ENCODE measurements at regions not wholly inside any gene's neighbourhood (a gene's known extent, or its start where the extent isn't known, plus 50 kb on each side); places are given as distances from the start of the nearest gene placed in this dataset.

- H3K14ac ChIP-seq (ENCODE audit: insufficient read length): no peak overlapping the region
- no peaks in the 10 kb centered on the region; a peak in 1 of 7 replicates for H3K27me3 ChIP-seq (replicated peaks in 1 of 4; ENCODE audit: control insufficient read depth in 3 of 4, extremely low read depth in 1 of 4, insufficient read depth in 3 of 4, low read length in 3 of 4)
- DNase-seq (ENCODE audit: low read depth in 1 of 2, low spot score in 2 of 2): no peak
- no peak overlapping the region for H3K27ac ChIP-seq (ENCODE audit: low read depth, low read length)
- H3K56ac ChIP-seq (replicated peaks; ENCODE audit: insufficient read length, low read depth, low read length): no peak overlapping the region
- H3K4ac ChIP-seq (replicated peaks; ENCODE audit: insufficient read length, low read depth, low read length): no peak overlapping the region
- CTCF ChIA-PET (ENCODE audit: partially characterized antibody): interaction anchor here (0.9 to 1.0 kb wide), 2 partner anchors 8 to 13 kb away, joined by 3 read pairs; no protein-coding TSS in a partner anchor
- POLR2A ChIA-PET (ENCODE audit: partially characterized antibody): no interaction called here
- no peak overlapping the region for H3K4me2 ChIP-seq (ENCODE audit: insufficient read depth in 1 of 2, low read depth in 2 of 2, low read length in 2 of 2)
- no peak overlapping the region for H2BK5ac ChIP-seq (ENCODE audit: low read depth, low read length)
- no peak overlapping the region for H2AK5ac ChIP-seq (ENCODE audit: low read depth, low read length)
- H3K23ac ChIP-seq (ENCODE audit: insufficient read length): no peak overlapping the region
- H2BK120ac ChIP-seq (replicated peaks; ENCODE audit: low read depth, low read length): no peak overlapping the region
- H3K18ac ChIP-seq (ENCODE audit: extremely low read depth, low read length): no peak overlapping the region
- no peak overlapping the region for H2AFZ ChIP-seq (ENCODE audit: low read length)
- no peak overlapping the region for H4K5ac ChIP-seq (ENCODE audit: insufficient read length, low read depth, low read length)
- no peak overlapping the region for H3K4me3 ChIP-seq (ENCODE audit: extremely low read depth in 1 of 4, insufficient read depth in 2 of 4, low read depth in 3 of 4, low read length in 4 of 4)
- no peak overlapping the region for H4K91ac ChIP-seq (replicated peaks; ENCODE audit: insufficient read length, low read length)
- H3K4me1 ChIP-seq (replicated peaks in 1 of 4; ENCODE audit: control insufficient read depth in 3 of 4, insufficient read depth in 4 of 4, low read length in 3 of 4): no peaks in the 10 kb centered on the region
- no peak overlapping the region for H2BK20ac ChIP-seq (ENCODE audit: low read length)
- no peak overlapping the region; the same call in 1 of the 2 replicates for H4K8ac ChIP-seq (ENCODE audit: extremely low read depth, insufficient read depth, low read length)
- peaks cover 0 to 3% of the 10 kb centered on the region in 2 experiments for H4K20me1 ChIP-seq (replicated peaks in 1 of 2; ENCODE audit: control insufficient read depth in 1 of 2, insufficient read depth in 2 of 2, low read length in 2 of 2)
- peaks cover 5% of the 10 kb centered on the region; the same call in 1 of the 2 replicates for H3K23me2 ChIP-seq (ENCODE audit: low read depth, low read length)
- H3K36me3 ChIP-seq (ENCODE audit: control insufficient read depth in 2 of 4, insufficient read depth in 4 of 4, low read length in 3 of 4): no peaks in the 10 kb centered on the region
- no peak overlapping the region for H2BK15ac ChIP-seq (ENCODE audit: low read length)
- FAIRE-seq: no peak
- H3K79me2 ChIP-seq (ENCODE audit: control insufficient read depth in 1 of 2, insufficient read depth in 2 of 2, low read length in 2 of 2): no peaks in the 10 kb centered on the region
- no peak overlapping the region for H2BK12ac ChIP-seq (ENCODE audit: low read depth, low read length)
- H3K79me1 ChIP-seq (ENCODE audit: low read depth, low read length): peaks cover 3% of the 10 kb centered on the region; the same call in 1 of the 2 replicates
- 96% methylated on average over 15 of the region's 16 CpGs; no CpG with 5 or more reads in 1 of the 2 experiments for WGBS, 2 experiments (ENCODE audit: extremely low coverage in 1 of 2, insufficient coverage in 1 of 2, insufficient read length in 1 of 2, insufficient replicate concordance in 2 of 2, low coverage in 1 of 2, low lambda C conversion rate in 2 of 2, missing lambda C conversion rate in 1 of 2)
- no peak overlapping the region for H3K9ac ChIP-seq (replicated peaks in 1 of 4; ENCODE audit: extremely low read depth in 1 of 4, low read depth in 3 of 4, low read length in 3 of 4)
- no peaks in the 10 kb centered on the region for H3K9me3 ChIP-seq (ENCODE audit: insufficient read depth in 2 of 2, low read depth in 1 of 2, low read length in 1 of 2)
- TF ChIP-seq ASH2L (IDR thresholded peaks at IDR 0.05; ENCODE audit: low read length) (no peak), SAP30 (IDR thresholded peaks at IDR 0.05; ENCODE audit: insufficient read depth, insufficient replicate concordance, low read length) (no peak), SP4 (IDR thresholded peaks at IDR 0.05; ENCODE audit: low read length) (no peak), CTBP2 (IDR thresholded peaks at IDR 0.05; ENCODE audit: borderline replicate concordance, insufficient read depth, insufficient read length, low read length) (no peak), MAX (IDR thresholded peaks at IDR 0.05) (no peak), SP1 (IDR thresholded peaks at IDR 0.05; ENCODE audit: low read depth, low read length) (no peak), CBX5 (IDR thresholded peaks at IDR 0.05; ENCODE audit: low read depth, low read length) (no peak), RFX5 (IDR thresholded peaks at IDR 0.05; ENCODE audit: borderline replicate concordance, low read depth, low read length) (no peak), BRCA1 (IDR thresholded peaks at IDR 0.05; ENCODE audit: low read depth, low read length) (no peak), GTF2F1 (IDR thresholded peaks at IDR 0.05; ENCODE audit: borderline replicate concordance, low read depth, low read length) (no peak), MAFK (IDR thresholded peaks at IDR 0.05; ENCODE audit: low read depth, low read length) (no peak), SP2 (IDR thresholded peaks at IDR 0.05; ENCODE audit: low read length) (no peak), NANOG (IDR thresholded peaks at IDR 0.05; ENCODE audit: insufficient read depth, low read depth, low read length, poor library complexity, severe bottlenecking) (no peak), E2F6 (IDR thresholded peaks at IDR 0.05) (no peak)
These were observed 121.9 kb upstream of the SOX1 start for GRCh38 chr13:111945086-111945485.
